ENCODE measurements at regions not wholly inside any gene's neighbourhood (a gene's known extent, or its start where the extent isn't known, plus 50 kb on each side); places are given as distances from the start of the nearest gene placed in this dataset.

DNA sequence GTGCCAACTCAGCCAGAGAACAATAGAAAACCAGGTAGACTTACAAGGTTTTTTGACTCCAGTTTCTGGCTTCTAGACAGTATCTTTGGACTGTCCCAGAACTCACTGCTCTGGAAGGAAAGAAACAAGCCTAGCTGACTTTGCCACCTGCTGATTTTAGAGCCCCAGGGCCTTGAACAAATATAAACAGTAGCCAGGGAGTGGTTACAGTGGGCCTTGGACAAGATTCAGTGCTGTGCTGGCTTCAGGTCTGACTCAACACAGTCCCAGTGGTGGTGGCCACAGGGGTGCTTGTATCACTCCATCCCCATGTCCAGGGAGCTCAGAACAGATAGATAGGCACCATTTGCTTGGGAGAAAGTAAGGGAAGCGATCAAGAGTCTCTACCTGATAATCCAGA is 694.1 kb upstream of the ADGRL3 start:
- H3K36me3 ChIP-seq, result no peaks in the 10 kb centered on the region
- H3K4me1 ChIP-seq, result no peaks in the 10 kb centered on the region
- no peak overlapping the region for H3K27ac ChIP-seq (replicated peaks)
- intact Hi-C loops (cut with micrococcal nuclease), result no loop called here
- no peaks in the 10 kb centered on the region for H3K27me3 ChIP-seq (ENCODE audit: low read depth)
- TF ChIP-seq, protein P1, sequence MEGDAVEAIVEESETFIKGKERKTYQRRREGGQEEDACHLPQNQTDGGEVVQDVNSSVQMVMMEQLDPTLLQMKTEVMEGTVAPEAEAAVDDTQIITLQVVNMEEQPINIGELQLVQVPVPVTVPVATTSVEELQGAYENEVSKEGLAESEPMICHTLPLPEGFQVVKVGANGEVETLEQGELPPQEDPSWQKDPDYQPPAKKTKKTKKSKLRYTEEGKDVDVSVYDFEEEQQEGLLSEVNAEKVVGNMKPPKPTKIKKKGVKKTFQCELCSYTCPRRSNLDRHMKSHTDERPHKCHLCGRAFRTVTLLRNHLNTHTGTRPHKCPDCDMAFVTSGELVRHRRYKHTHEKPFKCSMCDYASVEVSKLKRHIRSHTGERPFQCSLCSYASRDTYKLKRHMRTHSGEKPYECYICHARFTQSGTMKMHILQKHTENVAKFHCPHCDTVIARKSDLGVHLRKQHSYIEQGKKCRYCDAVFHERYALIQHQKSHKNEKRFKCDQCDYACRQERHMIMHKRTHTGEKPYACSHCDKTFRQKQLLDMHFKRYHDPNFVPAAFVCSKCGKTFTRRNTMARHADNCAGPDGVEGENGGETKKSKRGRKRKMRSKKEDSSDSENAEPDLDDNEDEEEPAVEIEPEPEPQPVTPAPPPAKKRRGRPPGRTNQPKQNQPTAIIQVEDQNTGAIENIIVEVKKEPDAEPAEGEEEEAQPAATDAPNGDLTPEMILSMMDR (IDR thresholded peaks at IDR 0.05; ENCODE audit: borderline replicate concordance), result no peak
- H3K4me3 ChIP-seq, result no peak overlapping the region
- DNase-seq, result no peak
- H3K9me3 ChIP-seq (replicated peaks), result peaks cover 43% of the 10 kb centered on the region

DNA sequence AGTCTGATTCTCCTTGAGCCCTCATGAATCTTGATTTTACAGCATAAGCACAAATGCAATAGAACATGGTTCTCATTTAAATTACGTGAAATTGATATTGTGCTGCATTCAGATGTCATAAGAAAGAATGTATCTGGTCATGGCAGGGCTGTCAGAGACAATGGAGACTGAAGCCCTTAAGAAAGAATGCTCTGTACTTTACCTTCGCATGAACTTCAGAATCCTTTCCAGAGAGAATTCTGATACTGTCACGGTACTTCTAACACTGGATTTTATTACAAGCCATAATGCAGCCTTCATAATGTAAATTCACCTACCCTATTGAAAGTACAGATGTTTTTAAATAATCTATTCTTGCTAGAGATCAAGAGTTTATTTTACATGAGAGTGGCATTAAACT is 677.9 kb upstream of the ADGRL3 start:
- TF ChIP-seq, protein P1 (IDR thresholded peaks at IDR 0.05; ENCODE audit: borderline replicate concordance), result no peak
- H3K27ac ChIP-seq (replicated peaks), result no peak overlapping the region
- DNase-seq, result no peak
- H3K9me3 ChIP-seq (replicated peaks), result peaks cover 3% of the 10 kb centered on the region
- intact Hi-C loops (cut with micrococcal nuclease), result no loop called here
- H3K4me1 ChIP-seq, result no peaks in the 10 kb centered on the region
- no peaks in the 10 kb centered on the region for H3K36me3 ChIP-seq
- no peaks in the 10 kb centered on the region for H3K27me3 ChIP-seq (ENCODE audit: low read depth)
- no peak overlapping the region for H3K4me3 ChIP-seq

DNA sequence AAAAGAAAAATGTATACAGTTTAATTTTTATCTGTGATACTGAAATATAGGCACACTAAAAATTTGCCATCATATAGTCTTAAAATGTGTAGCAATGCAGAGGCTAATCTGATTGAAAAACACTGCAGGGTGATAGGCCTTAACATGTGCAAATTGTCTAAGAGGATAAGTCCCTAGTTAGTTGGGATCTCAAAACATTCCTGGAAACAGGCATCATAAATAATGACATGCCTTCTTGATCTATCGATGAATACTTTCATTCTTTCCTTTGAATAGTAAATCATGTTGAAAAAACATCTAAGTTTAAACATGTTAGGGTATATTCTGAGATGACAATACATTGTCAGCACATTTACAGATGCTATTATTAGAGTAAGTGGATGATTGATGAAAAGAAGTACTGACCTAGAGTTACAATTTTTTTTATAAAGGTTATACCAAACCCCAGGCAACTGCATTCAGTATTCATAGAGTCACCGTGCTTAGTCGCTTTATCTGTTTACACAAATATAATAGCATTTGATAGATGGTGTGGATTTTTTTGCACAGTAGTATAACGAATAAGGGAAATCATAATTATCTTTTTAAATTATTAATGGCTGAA is 668.2 kb upstream of the ADGRL3 start:
- Histone ChIP-seq H3K9me3 (replicated peaks) (no peaks in the 10 kb centered on the region), H3K4me1 (no peaks in the 10 kb centered on the region), H3K4me3 (no peak overlapping the region), H3K27me3 (ENCODE audit: low read depth) (no peaks in the 10 kb centered on the region), H3K27ac (replicated peaks) (no peak overlapping the region), H3K36me3 (no peaks in the 10 kb centered on the region)
- intact Hi-C loops (cut with micrococcal nuclease), result no loop called here
- TF ChIP-seq, protein P1 (IDR thresholded peaks at IDR 0.05; ENCODE audit: borderline replicate concordance), result no peak
- DNase-seq, result no peak

DNA sequence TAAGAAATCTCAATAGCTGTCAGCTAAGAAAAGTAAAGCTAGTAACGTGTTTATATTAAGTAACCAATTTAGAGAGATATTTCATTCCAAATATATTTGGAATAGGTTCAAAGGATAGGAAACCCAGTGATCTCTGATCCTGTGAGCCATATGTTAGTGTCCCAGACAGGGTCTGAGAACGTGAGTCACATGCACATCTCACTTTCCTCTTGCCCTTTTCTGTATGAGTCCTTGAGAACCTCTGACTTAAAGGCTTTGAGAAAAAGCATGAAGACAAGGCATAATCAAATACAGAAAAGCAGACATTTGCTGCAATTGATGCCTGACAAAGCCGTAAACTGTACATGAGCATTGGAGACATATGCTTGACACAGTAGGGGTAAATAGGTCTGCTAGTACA is 655.1 kb upstream of the ADGRL3 start:
- intact Hi-C loops (cut with micrococcal nuclease), result no loop called here
- TF ChIP-seq, protein P1 (IDR thresholded peaks at IDR 0.05; ENCODE audit: borderline replicate concordance), result no peak

DNA sequence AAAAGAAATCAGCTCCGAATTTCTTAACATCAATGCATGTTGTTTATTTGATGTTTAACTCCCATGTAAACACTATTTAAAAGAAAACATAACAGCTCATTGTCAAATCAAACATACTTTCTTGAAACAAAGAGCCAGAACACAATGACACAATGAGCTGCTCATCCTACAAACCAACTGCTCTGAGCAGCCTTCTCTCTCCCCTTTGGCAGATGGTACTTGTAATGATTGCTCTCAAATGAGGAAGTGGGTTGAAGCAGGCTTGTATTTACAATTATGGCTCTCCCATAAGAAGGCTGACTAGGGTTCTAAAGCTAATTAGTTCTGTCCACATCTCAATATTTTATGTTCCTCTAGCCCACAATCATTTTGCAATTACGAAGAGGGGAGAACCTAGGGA is 637.8 kb upstream of the ADGRL3 start:
- Histone ChIP-seq H3K27me3 (ENCODE audit: low read depth) (no peaks in the 10 kb centered on the region), H3K27ac (replicated peaks) (no peak overlapping the region), H3K4me3 (no peak overlapping the region), H3K4me1 (no peaks in the 10 kb centered on the region), H3K9me3 (replicated peaks) (peaks cover 6% of the 10 kb centered on the region), H3K36me3 (no peaks in the 10 kb centered on the region)
- DNase-seq, result no peak
- TF ChIP-seq, protein P1 (IDR thresholded peaks at IDR 0.05; ENCODE audit: borderline replicate concordance), result no peak
- intact Hi-C loops (cut with micrococcal nuclease), result no loop called here

More for the DNA sequence above, 655.1 kb upstream of the ADGRL3 start:
- Histone ChIP-seq H3K27ac (replicated peaks) (no peak overlapping the region), H3K4me1 (no peaks in the 10 kb centered on the region), H3K36me3 (no peaks in the 10 kb centered on the region), H3K9me3 (replicated peaks) (peaks cover 15% of the 10 kb centered on the region), H3K4me3 (no peak overlapping the region), H3K27me3 (ENCODE audit: low read depth) (no peaks in the 10 kb centered on the region)
- DNase-seq, result no peak

Measured in left ventricle myocardium inferior (tissue), 1 donor.